Body of pancreas (tissue), 4 donors: ENCODE measurements at regions not wholly inside any gene's neighbourhood (a gene's known extent, or its start where the extent isn't known, plus 50 kb on each side); places are given as distances from the start of the nearest gene placed in this dataset. TPM values are rescaled to one million over a fixed set of nuclear protein-coding genes. Genes with fewer than 3 reads are reported as not detected.
A peak's percentile ranks its signal among the peaks of the same experiment; 100 is the strongest.

ENCODE experiments used
- ATAC-seq: fragments of 150-250 bp; one replicate; pipeline ENCODE4 v1.9.1; 2016
- DNase-seq, 4 donors: peaks; one replicate each; pipeline ENCODE4 v3.0.0-alpha.2; 2019
- H3K27ac ChIP-seq, 4 donors: fragments of 200-600 bp; sonication (generic); 1 replicate in 3 of 4; 2 replicates in 1 of 4; pipeline versions ENCODE4 v1.5.1 to v1.6.1; 2016 to 2019; ENCODE audit warnings: mild to moderate bottlenecking in 1 of 4, mixed read lengths in 1 of 4, moderate library complexity in 1 of 4
- H3K27me3 ChIP-seq, 2 donors: fragments of 200-600 bp; sonication (generic); one replicate each; pipeline ENCODE4 v1.6.0; 2016; ENCODE audit warnings: mild to moderate bottlenecking in 1 of 2
- H3K36me3 ChIP-seq, 2 donors: fragments of 200-600 bp; sonication (generic); replicated peaks in 1 of 2; 2 replicates each; pipeline ENCODE4 v1.5.1; 2016; ENCODE audit warnings: low read depth in 2 of 2; ENCODE audit not compliant: insufficient read depth in 1 of 2
- H3K4me1 ChIP-seq: fragments of 200-600 bp; sonication (generic); one replicate; pipeline ENCODE4 v1.6.0; 2016
- H3K4me3 ChIP-seq, 2 donors: fragments of 200-600 bp; sonication (generic); 1 replicate in 1 of 2; 2 replicates in 1 of 2; pipeline ENCODE4 v1.5.1; 2016 to 2019
- H3K9me3 ChIP-seq, 3 donors: fragments of 200-600 bp; sonication (generic); 1 replicate in 2 of 3; 2 replicates in 1 of 3; pipeline ENCODE4 v1.5.1; 2016
- CTCF ChIP-seq, 7 experiments: fragments of 450-650 bp in 4 of 7; fragments of 200-600 bp in 3 of 7; sonication (generic) in 3 of 7; IDR thresholded peaks; one replicate each; pipeline ENCODE4 v1.5.1; 2016 to 2019; ENCODE audit warnings: antibody characterized with exemption in 7 of 7
- POLR2A ChIP-seq, 3 donors: fragments of 450-650 bp; IDR thresholded peaks; one replicate each; pipeline ENCODE4 v1.6.1; 2016; ENCODE audit warnings: antibody characterized with exemption in 3 of 3, mild to moderate bottlenecking in 2 of 3
- WGBS, 2 donors: methylation state at CpG; one replicate each; pipeline ENCODE4 v1.1.5; 2017; 5-methylcytosine and 5-hydroxymethylcytosine counted together
- intact Hi-C: fragments of 100-400 bp; cut with DNase I; formaldehyde crosslinking; loops from one replicate; pipeline ENCODE4 v1.15.1; 2023
- microRNA-seq, 2 donors: library from miRNA; unstranded; fragments of <30 nt; microRNA quantifications; one replicate each; pipeline ENCODE4, GENCODE V29; 2016; ENCODE audit warnings: borderline number of aligned reads in 2 of 2, borderline replicate concordance in 2 of 2
- small RNA-seq: library from RNA; depleted of rRNA; stranded (forward); fragments of <200 nt; gene quantifications from one replicate; pipeline ENCODE3, GENCODE V24; 2016

DNA sequence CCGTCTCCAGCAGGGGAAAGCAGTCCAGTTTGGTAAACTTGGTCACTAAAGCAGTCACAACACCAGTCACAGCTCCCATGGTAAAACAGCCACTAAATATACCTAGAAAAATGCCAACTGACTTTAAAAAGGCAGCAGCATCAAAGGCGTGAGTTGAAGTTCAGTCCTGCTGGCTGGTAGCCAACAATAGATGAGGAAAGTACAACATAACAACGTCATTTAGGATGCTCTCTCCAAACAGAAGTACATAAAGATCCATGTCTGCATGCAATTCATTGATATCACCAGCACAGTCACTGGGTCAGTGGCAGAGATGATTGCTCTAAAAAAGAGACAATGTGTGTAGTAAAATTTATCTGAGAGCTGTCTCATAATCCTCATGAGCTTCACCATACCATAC is 59.3 kb upstream of the TMPO start:
- no peak for ATAC-seq
- TF ChIP-seq POLR2A (IDR thresholded peaks at IDR 0.05) (no peak), CTCF (IDR thresholded peaks at IDR 0.05) (no peak)
- H3K27me3 ChIP-seq, result no peaks in the 10 kb centered on the region
- no peak overlapping the region for H3K4me3 ChIP-seq
- H3K27ac ChIP-seq, result no peak overlapping the region
- peaks cover 25% of the 10 kb centered on the region for H3K4me1 ChIP-seq
- H3K9me3 ChIP-seq, result no peaks in the 10 kb centered on the region
- H3K36me3 ChIP-seq, result no peaks in the 10 kb centered on the region
- no peak for DNase-seq
- WGBS, 2 donors, result 68 to 74% methylated on average over 3 of the region's 3 CpGs
- intact Hi-C loops, result no loop called here

DNA sequence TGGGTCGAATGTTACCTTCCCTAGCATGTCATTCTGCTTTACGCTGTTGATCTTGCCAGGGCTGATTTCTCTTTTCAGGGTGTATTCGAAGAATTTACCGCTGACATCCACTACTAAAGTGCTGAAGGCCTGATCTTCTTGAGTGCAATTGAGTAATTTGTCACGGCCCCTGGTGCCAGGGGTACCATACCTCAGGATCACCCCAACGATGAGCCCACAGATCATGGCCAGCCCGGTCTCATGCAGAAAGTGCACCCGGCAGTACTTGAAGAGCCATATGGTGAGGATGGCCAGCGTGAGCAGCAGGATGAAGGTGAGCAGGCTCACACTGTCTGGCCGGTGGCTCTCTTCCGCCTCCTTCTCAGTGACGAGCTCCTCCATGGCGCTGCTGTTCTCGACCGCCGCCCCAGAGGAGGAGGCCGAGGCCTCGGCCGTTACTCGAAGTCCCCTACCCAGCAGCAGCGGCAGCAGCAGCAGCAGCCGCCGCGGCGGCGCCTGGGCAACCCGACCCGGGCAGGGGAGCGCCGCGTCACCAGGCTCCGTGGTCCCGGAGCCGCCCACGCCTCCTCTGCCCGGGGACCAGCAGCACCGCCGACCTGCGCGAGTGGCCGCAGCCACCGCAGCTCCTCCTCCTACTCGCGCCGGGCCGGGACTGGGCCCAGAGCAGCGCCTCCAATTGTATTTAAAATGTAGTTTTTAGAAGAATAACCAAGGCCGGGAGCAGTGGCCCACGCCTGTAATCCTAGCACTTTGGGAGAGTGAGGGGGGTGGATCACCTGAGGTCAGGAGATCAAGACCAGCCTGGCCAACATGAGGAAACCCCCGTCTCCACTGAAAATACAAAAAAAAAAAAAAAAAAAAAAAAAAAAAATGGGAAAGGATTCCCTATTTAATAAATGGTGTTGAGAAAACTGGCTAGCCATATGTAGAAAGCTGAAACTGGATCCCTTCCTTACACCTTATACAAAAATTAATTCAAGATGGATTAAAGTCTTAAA is 58.5 kb upstream of the TMPO start:
- Histone ChIP-seq H3K9me3 (no peaks in the 10 kb centered on the region), H3K36me3 (no peaks in the 10 kb centered on the region), H3K4me1 (peaks cover 25% of the 10 kb centered on the region), H3K27ac (peak overlapping the region in 3 of 4 donors; percentile 27 to 70 (median 58)), H3K27me3 (no peaks in the 10 kb centered on the region), H3K4me3 (no peak overlapping the region)
- DNase-seq (peak; percentile 63 to 74 (median 70)), ATAC-seq (peak; percentile 92)
- TF ChIP-seq CTCF (IDR thresholded peaks at IDR 0.05) (no peak), POLR2A (IDR thresholded peaks at IDR 0.05) (peak; percentile 7 to 59 (median 55))
- 14 to 41% methylated on average over 6 to 48 of the region's 50 CpGs for WGBS, 2 donors
- intact Hi-C loops, result no loop called here

GRCh38 chr12:98464190-98464589 is 51.2 kb upstream of the TMPO start:
- TF ChIP-seq POLR2A (IDR thresholded peaks at IDR 0.05), result no peak
- TF ChIP-seq CTCF (IDR thresholded peaks at IDR 0.05), result no peak
- no peaks in the 10 kb centered on the region for H3K9me3 ChIP-seq
- H3K27ac ChIP-seq, result peak overlapping the region in 1 of 4 donors; percentile 6
- peak; percentile 53 for ATAC-seq
- intact Hi-C loops, result no loop called here
- peak in 2 of 4 donors; percentile 30 to 35 for DNase-seq
- 35 to 38% methylated on average over 1 of the region's 1 CpG for whole genome bisulfite sequencing, 2 donors
- no peaks in the 10 kb centered on the region for H3K27me3 ChIP-seq
- peaks cover 13% of the 10 kb centered on the region for H3K4me1 ChIP-seq
- H3K36me3 ChIP-seq, result no peaks in the 10 kb centered on the region
- H3K4me3 ChIP-seq, result no peak overlapping the region

GRCh38 chr12:98465505-98465904 is 49.9 kb upstream of the TMPO start:
- DNase-seq, result no peak
- WGBS, 2 donors, result 85 to 86% methylated on average over 1 of the region's 1 CpG
- intact Hi-C loops, result no loop called here
- Histone ChIP-seq H3K27me3 (no peaks in the 10 kb centered on the region), H3K9me3 (no peaks in the 10 kb centered on the region), H3K4me1 (peaks cover 27% of the 10 kb centered on the region), H3K27ac (no peak overlapping the region), H3K4me3 (no peak overlapping the region), H3K36me3 (no peaks in the 10 kb centered on the region)
- TF ChIP-seq CTCF (IDR thresholded peaks at IDR 0.05) (no peak), POLR2A (IDR thresholded peaks at IDR 0.05) (no peak)
- no peak for ATAC-seq

Small RNA genes in the stretch of these regions (microRNA-seq; reads per million reads assigned to microRNA genes)
- 0 reads per million in 2 donors for gene MIR4303
- gene MIR4495, result 0 reads per million in 2 donors

Small RNA genes in the stretch of these regions (small RNA-seq; reads per million reads assigned to genes)
- not detected for gene AC018659.1
- gene MIR4303, result not detected
- gene MIR4495, result not detected
- not detected for gene RNU4-41P
- not detected for gene RNU6-36P
